Prostate gland (tissue), 2 donors: ENCODE measurements at regions not wholly inside any gene's neighbourhood (a gene's known extent, or its start where the extent isn't known, plus 50 kb on each side); places are given as distances from the start of the nearest gene placed in this dataset.

Source experiments
- CTCF ChIP-seq, 4 experiments: fragments of 200-600 bp in 2 of 4; fragments of 450-650 bp in 2 of 4; sonication (generic) in 2 of 4; IDR thresholded peaks; 1 replicate in 3 of 4; 2 replicates in 1 of 4; pipeline ENCODE4 v1.5.1; 2016 to 2019; ENCODE audit warnings: antibody characterized with exemption in 4 of 4, mild to moderate bottlenecking in 2 of 4, moderate library complexity in 2 of 4
- POLR2A ChIP-seq: fragments of 450-650 bp; IDR thresholded peaks from one replicate; pipeline ENCODE4 v1.6.1; 2016; ENCODE audit warnings: antibody characterized with exemption, mild to moderate bottlenecking
- POLR2AphosphoS5 ChIP-seq: sonication (generic); formaldehyde crosslinking; IDR thresholded peaks from one replicate; pipeline ENCODE4 v1.6.1; 2017; ENCODE audit warnings: antibody characterized with exemption

DNA sequence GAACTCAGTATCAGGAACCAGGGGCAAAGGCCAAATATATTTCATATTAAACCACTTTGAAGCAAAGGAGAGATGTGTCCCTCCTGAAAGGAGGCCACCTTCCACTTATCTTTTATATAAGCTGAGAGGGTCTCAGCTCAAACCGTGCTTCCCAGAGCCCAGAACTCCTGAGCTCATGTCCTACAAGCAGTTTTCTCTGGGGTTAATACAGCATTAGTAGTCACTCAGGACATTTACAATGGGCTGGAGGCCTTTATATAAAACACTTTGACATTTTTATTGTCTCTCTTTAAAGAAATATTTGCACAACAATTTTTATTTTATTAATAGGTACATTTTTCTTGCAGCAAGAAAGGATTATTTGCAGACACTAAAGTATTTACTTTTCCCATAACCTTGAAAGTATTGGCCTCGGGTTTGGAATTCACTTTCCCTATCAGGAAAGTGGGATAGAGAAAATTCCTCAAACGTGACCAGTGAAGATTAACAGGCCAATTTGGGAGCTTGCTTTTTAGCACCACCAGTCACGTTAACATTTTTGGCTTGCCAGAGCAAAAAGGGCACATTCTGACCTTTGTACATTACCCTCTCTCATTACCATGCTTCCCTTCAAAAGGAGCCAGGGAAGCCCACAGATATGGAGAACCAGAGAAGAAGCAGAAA, 464.9 kb upstream of the NRP1 start:
- no peak for TF ChIP-seq CTCF (IDR thresholded peaks at IDR 0.05)
- no peak for TF ChIP-seq POLR2A
- TF ChIP-seq POLR2AphosphoS5, result peak; percentile 60
